VCaP (cell line): ENCODE measurements at regions not wholly inside any gene's neighbourhood (a gene's known extent, or its start where the extent isn't known, plus 50 kb on each side); places are given as distances from the start of the nearest gene placed in this dataset.

Experiments used
- H3K27ac ChIP-seq: fragments of 450-650 bp; 2 replicates; pipeline ENCODE4 v1.5.1; 2017
- CTCF ChIP-seq: fragments of 450-650 bp; conservative IDR thresholded peaks from 2 replicates; pipeline ENCODE4 v1.5.1; 2017; ENCODE audit warnings: mild to moderate bottlenecking, moderate library complexity

- no peak overlapping the region for H3K27ac ChIP-seq
- TF ChIP-seq CTCF: no peak
These were observed 398.6 kb downstream of the ZIC1 start for GRCh38 chr3:147807776-147808175.

GRCh38 chr3:147809206-147809605, 400.0 kb downstream of the ZIC1 start:
- no peak overlapping the region for H3K27ac ChIP-seq
- no peak for TF ChIP-seq CTCF

- TF ChIP-seq CTCF: no peak
These were observed 403.2 kb downstream of the ZIC1 start for GRCh38 chr3:147812186-147812911.

GRCh38 chr3:147813256-147813655, 404.1 kb downstream of the ZIC1 start:
- TF ChIP-seq CTCF: no peak
- no peak overlapping the region for H3K27ac ChIP-seq

More at GRCh38 chr3:147812186-147812911, 403.2 kb downstream of the ZIC1 start:
- H3K27ac ChIP-seq: no peak overlapping the region

- no peak overlapping the region for H3K27ac ChIP-seq
- no peak for TF ChIP-seq CTCF
These were observed 407.6 kb downstream of the ZIC1 start for GRCh38 chr3:147816752-147817151.

- TF ChIP-seq CTCF: no peak
- H3K27ac ChIP-seq: no peak overlapping the region
These were observed 423.4 kb downstream of the ZIC1 start for GRCh38 chr3:147832611-147833010.

- no peak for TF ChIP-seq CTCF
- H3K27ac ChIP-seq: no peak overlapping the region
These were observed 427.2 kb downstream of the ZIC1 start for GRCh38 chr3:147836330-147836729.
